GM23338 (cell line): ENCODE measurements at regions not wholly inside any gene's neighbourhood (a gene's known extent, or its start where the extent isn't known, plus 50 kb on each side); places are given as distances from the start of the nearest gene placed in this dataset.

ENCODE experiments used
- ATAC-seq: fragments of 200-7000 bp; cut with Tn5 transposase; 3 replicates; pipeline ENCODE4 v1.9.1; 2020
- DNase-seq: peaks from one replicate; pipeline ENCODE4 v3.0.0-alpha.2; 2015; ENCODE audit warnings: low spot score
- H2AFZ ChIP-seq: fragments of 200-600 bp; sonication (generic); 2 replicates; pipeline ENCODE4 v1.8.0; 2016; ENCODE audit warnings: antibody characterized with exemption, mild to moderate bottlenecking, moderate library complexity
- H3F3A ChIP-seq: fragments of 200-600 bp; sonication (generic); replicated peaks from 2 replicates; pipeline ENCODE4 v1.8.0; 2017; ENCODE audit warnings: antibody characterized with exemption, mixed run types, low read depth
- H3K27ac ChIP-seq: fragments of 200-600 bp; sonication (generic); 2 replicates; pipeline ENCODE4 v1.6.1; 2016; ENCODE audit warnings: low read depth
- H3K27me3 ChIP-seq: fragments of 200-600 bp; sonication (generic); 2 replicates; pipeline ENCODE4 v1.8.0; 2016; ENCODE audit warnings: mild to moderate bottlenecking, mixed run types, moderate library complexity; ENCODE audit not compliant: insufficient read depth
- H3K36me3 ChIP-seq: fragments of 200-600 bp; sonication (generic); 2 replicates; pipeline ENCODE4 v1.8.0; 2016; ENCODE audit warnings: mild to moderate bottlenecking; ENCODE audit not compliant: insufficient read depth
- H3K4me1 ChIP-seq: fragments of 200-600 bp; sonication (generic); 2 replicates; pipeline ENCODE4 v1.8.0; 2016; ENCODE audit warnings: mild to moderate bottlenecking, moderate library complexity; ENCODE audit not compliant: insufficient read depth
- H3K4me2 ChIP-seq: fragments of 200-600 bp; sonication (generic); 2 replicates; pipeline ENCODE4 v1.7.1; 2017; ENCODE audit warnings: mixed run types
- H3K4me3 ChIP-seq: fragments of 200-600 bp; sonication (generic); 2 replicates; pipeline ENCODE4 v1.6.1; 2016; ENCODE audit warnings: mixed run types
- H3K79me2 ChIP-seq: fragments of 200-600 bp; sonication (generic); replicated peaks from 2 replicates; pipeline ENCODE4 v1.8.0; 2017; ENCODE audit warnings: mild to moderate bottlenecking; ENCODE audit not compliant: insufficient read depth
- H3K9me2 ChIP-seq: fragments of 200-600 bp; sonication (generic); 2 replicates; pipeline ENCODE4 v1.8.0; 2017; ENCODE audit not compliant: insufficient read depth
- H4K20me1 ChIP-seq: fragments of 200-600 bp; sonication (generic); replicated peaks from 2 replicates; pipeline ENCODE4 v1.8.0; 2017; ENCODE audit warnings: mild to moderate bottlenecking; ENCODE audit not compliant: insufficient read depth
- H3K27ac Mint-ChIP-seq: 2 replicates; pipeline ENCODE4 v1.8.0; 2020; ENCODE audit warnings: inconsistent platforms, mild to moderate bottlenecking, moderate library complexity, mixed read lengths
- H3K27me3 Mint-ChIP-seq: 3 replicates; pipeline ENCODE4 v1.8.0; 2022; ENCODE audit warnings: low read depth, mild to moderate bottlenecking, moderate library complexity, mixed read lengths, inconsistent platforms; ENCODE audit not compliant: insufficient read depth, poor library complexity
- H3K36me3 Mint-ChIP-seq: 3 replicates; pipeline ENCODE4 v1.8.0; 2021; ENCODE audit warnings: low read depth, mild to moderate bottlenecking, inconsistent platforms, moderate library complexity, mixed read lengths
- H3K4me1 Mint-ChIP-seq: 3 replicates; pipeline ENCODE4 v1.8.0; 2020; ENCODE audit warnings: mild to moderate bottlenecking, inconsistent platforms, mixed read lengths
- H3K4me3 Mint-ChIP-seq: 3 replicates; pipeline ENCODE4 v1.8.0; 2021; ENCODE audit warnings: moderate library complexity, mild to moderate bottlenecking, inconsistent platforms, mixed read lengths
- H3K9me3 Mint-ChIP-seq: 3 replicates; pipeline ENCODE4 v1.8.0; 2020; ENCODE audit warnings: moderate library complexity, mild to moderate bottlenecking, inconsistent platforms, mixed read lengths
- CREB1 ChIP-seq: fragments of 250-450 bp; sonication (Bioruptor Pico); IDR thresholded peaks from 2 replicates; pipeline ENCODE4 v1.5.0; 2020; ENCODE audit warnings: low read depth, mild to moderate bottlenecking, moderate library complexity
- EZH2 ChIP-seq: fragments of 200-600 bp; sonication (generic); IDR thresholded peaks from one replicate; pipeline ENCODE4 v1.8.0; 2017; ENCODE audit warnings: antibody characterized with exemption, mild to moderate bottlenecking, low read depth; ENCODE audit not compliant: unreplicated experiment
- EZH2phosphoT487 ChIP-seq: fragments of 200-600 bp; sonication (generic); IDR thresholded peaks from one replicate; pipeline ENCODE4 v1.8.1; 2018; ENCODE audit warnings: antibody characterized with exemption; ENCODE audit not compliant: unreplicated experiment
- JUNB ChIP-seq: IDR thresholded peaks from one replicate; pipeline ENCODE4 v1.6.1; 2016; ENCODE audit warnings: antibody characterized with exemption; ENCODE audit not compliant: unreplicated experiment
- NANOG ChIP-seq: IDR thresholded peaks from 2 replicates; pipeline ENCODE4 v1.6.1; 2016; ENCODE audit warnings: antibody characterized with exemption, borderline replicate concordance
- POLR2AphosphoS5 ChIP-seq: IDR thresholded peaks from 2 replicates; pipeline ENCODE4 v1.6.1; 2016; ENCODE audit warnings: antibody characterized with exemption, low read depth
- STAT1 ChIP-seq: IDR thresholded peaks from one replicate; pipeline ENCODE4 v1.6.1; 2016; ENCODE audit warnings: antibody characterized with exemption; ENCODE audit not compliant: unreplicated experiment
- ZNF114 ChIP-seq: fragments of 250-450 bp; sonication (Bioruptor Pico); IDR thresholded peaks from 2 replicates; pipeline ENCODE4 v1.5.0; 2020; ENCODE audit warnings: mild to moderate bottlenecking, moderate library complexity
- ZNF331 ChIP-seq: fragments of 250-450 bp; sonication (Bioruptor Pico); IDR thresholded peaks from 2 replicates; pipeline ENCODE4 v1.5.0; 2020; ENCODE audit warnings: low read depth, mild to moderate bottlenecking, moderate library complexity
- TF ChIP-seq, protein P1 (sequence below): fragments of 250-450 bp; sonication (Bioruptor Pico); IDR thresholded peaks from 2 replicates; pipeline ENCODE4 v1.5.0; 2020; ENCODE audit warnings: mild to moderate bottlenecking, moderate library complexity
- TF ChIP-seq, protein P2 (sequence below): IDR thresholded peaks from one replicate; pipeline ENCODE4 v1.6.1; 2018; ENCODE audit warnings: antibody characterized with exemption; ENCODE audit not compliant: unreplicated experiment
- TF ChIP-seq, protein P3 (sequence below): IDR thresholded peaks from 2 replicates; pipeline ENCODE4 v1.6.1; 2016; ENCODE audit warnings: antibody characterized with exemption
- TF ChIP-seq, protein P4 (sequence below), 2 experiments: fragments of 200-600 bp in 1 of 2; sonication (generic) in 1 of 2; conservative IDR thresholded peaks; 2 replicates each; pipeline versions ENCODE4 v1.5.1 to v1.6.1; 2016 to 2017; ENCODE audit warnings: antibody characterized with exemption in 2 of 2, low read depth in 2 of 2, mild to moderate bottlenecking in 2 of 2, moderate library complexity in 1 of 2

DNA sequence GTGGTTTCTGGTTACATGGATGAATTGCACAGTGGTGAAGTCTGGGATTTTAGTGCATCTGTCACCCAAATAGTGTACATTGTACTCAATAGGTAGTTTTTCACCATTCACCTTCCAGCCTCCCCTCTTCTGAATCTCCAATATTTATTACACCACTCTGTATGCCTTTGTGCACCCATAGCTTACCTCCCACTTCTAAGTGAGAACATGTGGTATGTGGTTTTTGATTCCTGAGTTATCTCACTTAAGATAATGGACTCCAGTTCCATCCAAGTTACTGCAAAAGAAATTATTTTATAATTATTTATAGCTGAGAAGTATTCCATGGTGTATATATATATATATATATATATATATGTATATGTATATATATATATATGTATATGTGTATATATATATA lies 155.8 kb downstream of the HHIP start:
- DNase-seq (no peak), ATAC-seq (no peak)
- TF ChIP-seq ZNF114 (CRISPR knock-in tag) (no peak), EZH2 (no peak), STAT1 (no peak), JUNB (no peak), NANOG (no peak), EZH2phosphoT487 (no peak), POLR2AphosphoS5 (no peak), CREB1 (no peak), ZNF331 (CRISPR knock-in tag) (no peak)
- TF ChIP-seq, protein P1, sequence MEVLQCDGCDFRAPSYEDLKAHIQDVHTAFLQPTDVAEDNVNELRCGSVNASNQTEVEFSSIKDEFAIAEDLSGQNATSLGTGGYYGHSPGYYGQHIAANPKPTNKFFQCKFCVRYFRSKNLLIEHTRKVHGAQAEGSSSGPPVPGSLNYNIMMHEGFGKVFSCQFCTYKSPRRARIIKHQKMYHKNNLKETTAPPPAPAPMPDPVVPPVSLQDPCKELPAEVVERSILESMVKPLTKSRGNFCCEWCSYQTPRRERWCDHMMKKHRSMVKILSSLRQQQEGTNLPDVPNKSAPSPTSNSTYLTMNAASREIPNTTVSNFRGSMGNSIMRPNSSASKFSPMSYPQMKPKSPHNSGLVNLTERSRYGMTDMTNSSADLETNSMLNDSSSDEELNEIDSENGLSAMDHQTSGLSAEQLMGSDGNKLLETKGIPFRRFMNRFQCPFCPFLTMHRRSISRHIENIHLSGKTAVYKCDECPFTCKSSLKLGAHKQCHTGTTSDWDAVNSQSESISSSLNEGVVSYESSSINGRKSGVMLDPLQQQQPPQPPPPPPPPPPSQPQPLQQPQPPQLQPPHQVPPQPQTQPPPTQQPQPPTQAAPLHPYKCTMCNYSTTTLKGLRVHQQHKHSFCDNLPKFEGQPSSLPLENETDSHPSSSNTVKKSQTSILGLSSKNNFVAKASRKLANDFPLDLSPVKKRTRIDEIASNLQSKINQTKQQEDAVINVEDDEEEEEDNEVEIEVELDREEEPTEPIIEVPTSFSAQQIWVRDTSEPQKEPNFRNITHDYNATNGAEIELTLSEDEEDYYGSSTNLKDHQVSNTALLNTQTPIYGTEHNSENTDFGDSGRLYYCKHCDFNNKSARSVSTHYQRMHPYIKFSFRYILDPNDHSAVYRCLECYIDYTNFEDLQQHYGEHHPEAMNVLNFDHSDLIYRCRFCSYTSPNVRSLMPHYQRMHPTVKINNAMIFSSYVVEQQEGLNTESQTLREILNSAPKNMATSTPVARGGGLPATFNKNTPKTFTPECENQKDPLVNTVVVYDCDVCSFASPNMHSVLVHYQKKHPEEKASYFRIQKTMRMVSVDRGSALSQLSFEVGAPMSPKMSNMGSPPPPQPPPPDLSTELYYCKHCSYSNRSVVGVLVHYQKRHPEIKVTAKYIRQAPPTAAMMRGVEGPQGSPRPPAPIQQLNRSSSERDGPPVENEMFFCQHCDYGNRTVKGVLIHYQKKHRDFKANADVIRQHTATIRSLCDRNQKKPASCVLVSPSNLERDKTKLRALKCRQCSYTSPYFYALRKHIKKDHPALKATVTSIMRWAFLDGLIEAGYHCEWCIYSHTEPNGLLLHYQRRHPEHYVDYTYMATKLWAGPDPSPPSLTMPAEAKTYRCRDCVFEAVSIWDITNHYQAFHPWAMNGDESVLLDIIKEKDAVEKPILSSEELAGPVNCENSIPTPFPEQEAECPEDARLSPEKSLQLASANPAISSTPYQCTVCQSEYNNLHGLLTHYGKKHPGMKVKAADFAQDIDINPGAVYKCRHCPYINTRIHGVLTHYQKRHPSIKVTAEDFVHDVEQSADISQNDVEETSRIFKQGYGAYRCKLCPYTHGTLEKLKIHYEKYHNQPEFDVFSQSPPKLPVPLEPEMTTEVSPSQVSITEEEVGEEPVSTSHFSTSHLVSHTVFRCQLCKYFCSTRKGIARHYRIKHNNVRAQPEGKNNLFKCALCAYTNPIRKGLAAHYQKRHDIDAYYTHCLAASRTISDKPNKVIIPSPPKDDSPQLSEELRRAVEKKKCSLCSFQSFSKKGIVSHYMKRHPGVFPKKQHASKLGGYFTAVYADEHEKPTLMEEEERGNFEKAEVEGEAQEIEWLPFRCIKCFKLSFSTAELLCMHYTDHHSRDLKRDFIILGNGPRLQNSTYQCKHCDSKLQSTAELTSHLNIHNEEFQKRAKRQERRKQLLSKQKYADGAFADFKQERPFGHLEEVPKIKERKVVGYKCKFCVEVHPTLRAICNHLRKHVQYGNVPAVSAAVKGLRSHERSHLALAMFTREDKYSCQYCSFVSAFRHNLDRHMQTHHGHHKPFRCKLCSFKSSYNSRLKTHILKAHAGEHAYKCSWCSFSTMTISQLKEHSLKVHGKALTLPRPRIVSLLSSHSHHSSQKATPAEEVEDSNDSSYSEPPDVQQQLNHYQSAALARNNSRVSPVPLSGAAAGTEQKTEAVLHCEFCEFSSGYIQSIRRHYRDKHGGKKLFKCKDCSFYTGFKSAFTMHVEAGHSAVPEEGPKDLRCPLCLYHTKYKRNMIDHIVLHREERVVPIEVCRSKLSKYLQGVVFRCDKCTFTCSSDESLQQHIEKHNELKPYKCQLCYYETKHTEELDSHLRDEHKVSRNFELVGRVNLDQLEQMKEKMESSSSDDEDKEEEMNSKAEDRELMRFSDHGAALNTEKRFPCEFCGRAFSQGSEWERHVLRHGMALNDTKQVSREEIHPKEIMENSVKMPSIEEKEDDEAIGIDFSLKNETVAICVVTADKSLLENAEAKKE (CRISPR knock-in tag), result no peak
- TF ChIP-seq, protein P2, sequence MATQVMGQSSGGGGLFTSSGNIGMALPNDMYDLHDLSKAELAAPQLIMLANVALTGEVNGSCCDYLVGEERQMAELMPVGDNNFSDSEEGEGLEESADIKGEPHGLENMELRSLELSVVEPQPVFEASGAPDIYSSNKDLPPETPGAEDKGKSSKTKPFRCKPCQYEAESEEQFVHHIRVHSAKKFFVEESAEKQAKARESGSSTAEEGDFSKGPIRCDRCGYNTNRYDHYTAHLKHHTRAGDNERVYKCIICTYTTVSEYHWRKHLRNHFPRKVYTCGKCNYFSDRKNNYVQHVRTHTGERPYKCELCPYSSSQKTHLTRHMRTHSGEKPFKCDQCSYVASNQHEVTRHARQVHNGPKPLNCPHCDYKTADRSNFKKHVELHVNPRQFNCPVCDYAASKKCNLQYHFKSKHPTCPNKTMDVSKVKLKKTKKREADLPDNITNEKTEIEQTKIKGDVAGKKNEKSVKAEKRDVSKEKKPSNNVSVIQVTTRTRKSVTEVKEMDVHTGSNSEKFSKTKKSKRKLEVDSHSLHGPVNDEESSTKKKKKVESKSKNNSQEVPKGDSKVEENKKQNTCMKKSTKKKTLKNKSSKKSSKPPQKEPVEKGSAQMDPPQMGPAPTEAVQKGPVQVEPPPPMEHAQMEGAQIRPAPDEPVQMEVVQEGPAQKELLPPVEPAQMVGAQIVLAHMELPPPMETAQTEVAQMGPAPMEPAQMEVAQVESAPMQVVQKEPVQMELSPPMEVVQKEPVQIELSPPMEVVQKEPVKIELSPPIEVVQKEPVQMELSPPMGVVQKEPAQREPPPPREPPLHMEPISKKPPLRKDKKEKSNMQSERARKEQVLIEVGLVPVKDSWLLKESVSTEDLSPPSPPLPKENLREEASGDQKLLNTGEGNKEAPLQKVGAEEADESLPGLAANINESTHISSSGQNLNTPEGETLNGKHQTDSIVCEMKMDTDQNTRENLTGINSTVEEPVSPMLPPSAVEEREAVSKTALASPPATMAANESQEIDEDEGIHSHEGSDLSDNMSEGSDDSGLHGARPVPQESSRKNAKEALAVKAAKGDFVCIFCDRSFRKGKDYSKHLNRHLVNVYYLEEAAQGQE, result no peak
- TF ChIP-seq, protein P3, sequence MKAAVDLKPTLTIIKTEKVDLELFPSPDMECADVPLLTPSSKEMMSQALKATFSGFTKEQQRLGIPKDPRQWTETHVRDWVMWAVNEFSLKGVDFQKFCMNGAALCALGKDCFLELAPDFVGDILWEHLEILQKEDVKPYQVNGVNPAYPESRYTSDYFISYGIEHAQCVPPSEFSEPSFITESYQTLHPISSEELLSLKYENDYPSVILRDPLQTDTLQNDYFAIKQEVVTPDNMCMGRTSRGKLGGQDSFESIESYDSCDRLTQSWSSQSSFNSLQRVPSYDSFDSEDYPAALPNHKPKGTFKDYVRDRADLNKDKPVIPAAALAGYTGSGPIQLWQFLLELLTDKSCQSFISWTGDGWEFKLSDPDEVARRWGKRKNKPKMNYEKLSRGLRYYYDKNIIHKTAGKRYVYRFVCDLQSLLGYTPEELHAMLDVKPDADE, result no peak
- TF ChIP-seq, protein P4, sequence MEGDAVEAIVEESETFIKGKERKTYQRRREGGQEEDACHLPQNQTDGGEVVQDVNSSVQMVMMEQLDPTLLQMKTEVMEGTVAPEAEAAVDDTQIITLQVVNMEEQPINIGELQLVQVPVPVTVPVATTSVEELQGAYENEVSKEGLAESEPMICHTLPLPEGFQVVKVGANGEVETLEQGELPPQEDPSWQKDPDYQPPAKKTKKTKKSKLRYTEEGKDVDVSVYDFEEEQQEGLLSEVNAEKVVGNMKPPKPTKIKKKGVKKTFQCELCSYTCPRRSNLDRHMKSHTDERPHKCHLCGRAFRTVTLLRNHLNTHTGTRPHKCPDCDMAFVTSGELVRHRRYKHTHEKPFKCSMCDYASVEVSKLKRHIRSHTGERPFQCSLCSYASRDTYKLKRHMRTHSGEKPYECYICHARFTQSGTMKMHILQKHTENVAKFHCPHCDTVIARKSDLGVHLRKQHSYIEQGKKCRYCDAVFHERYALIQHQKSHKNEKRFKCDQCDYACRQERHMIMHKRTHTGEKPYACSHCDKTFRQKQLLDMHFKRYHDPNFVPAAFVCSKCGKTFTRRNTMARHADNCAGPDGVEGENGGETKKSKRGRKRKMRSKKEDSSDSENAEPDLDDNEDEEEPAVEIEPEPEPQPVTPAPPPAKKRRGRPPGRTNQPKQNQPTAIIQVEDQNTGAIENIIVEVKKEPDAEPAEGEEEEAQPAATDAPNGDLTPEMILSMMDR (conservative IDR thresholded peaks at IDR 0.05; ENCODE audit: low read depth in 2 of 2), result no peak
- H2AFZ ChIP-seq, result no peak overlapping the region
- H3K27ac ChIP-seq, result no peak overlapping the region
- H3K4me1 ChIP-seq, result no peaks in the 10 kb centered on the region; the same call in 1 of the 2 replicates
- H3K79me2 ChIP-seq, result no peaks in the 10 kb centered on the region
- H3K9me2 ChIP-seq, result no peaks in the 10 kb centered on the region
- Mint-ChIP-seq H3K27ac (no peak overlapping the region), H3K27me3 (peaks cover 4% of the 10 kb centered on the region), H3K9me3 (peaks cover 3% of the 10 kb centered on the region), H3K4me1 (peaks cover 11% of the 10 kb centered on the region; the same call in 2 of the 3 replicates), H3K4me3 (no peak overlapping the region), H3K36me3 (0 out of 3 replicates have a peak, but pooled peaks cover 4% of the 10 kb centered on the region)
- H3K4me2 ChIP-seq, result no peak overlapping the region
- no peaks in the 10 kb centered on the region for H4K20me1 ChIP-seq
- H3K36me3 ChIP-seq, result no peaks in the 10 kb centered on the region
- H3K4me3 ChIP-seq, result no peak overlapping the region
- H3K27me3 ChIP-seq, result no peaks in the 10 kb centered on the region
- no peaks in the 10 kb centered on the region for H3F3A ChIP-seq
